DND-41 (cell line): ENCODE measurements at regions not wholly inside any gene's neighbourhood (a gene's known extent, or its start where the extent isn't known, plus 50 kb on each side); places are given as distances from the start of the nearest gene placed in this dataset.

Experiments used
- ATAC-seq: fragments of 200-7000 bp; cut with Tn5 transposase; 3 replicates; pipeline ENCODE4 v1.9.1; 2021; ENCODE audit warnings: low read depth; ENCODE audit not compliant: insufficient read depth
- DNase-seq: peaks from one replicate; pipeline ENCODE4 v3.0.0-alpha.2; 2020
- H2AFZ ChIP-seq: 2 replicates; pipeline ENCODE4 v1.6.0; 2012; ENCODE audit warnings: low read depth, low read length
- H3K27ac ChIP-seq: 2 replicates; pipeline ENCODE4 v1.5.1; 2012; ENCODE audit warnings: low read length, inconsistent platforms
- H3K27me3 ChIP-seq: fragments of 200-600 bp; sonication (generic); 2 replicates; pipeline ENCODE4 v1.6.0; 2012; ENCODE audit warnings: low read length, mild to moderate bottlenecking, inconsistent platforms; ENCODE audit not compliant: insufficient read depth, poor library complexity
- H3K36me3 ChIP-seq: 2 replicates; pipeline ENCODE4 v1.5.1; 2012; ENCODE audit warnings: low read length, inconsistent platforms; ENCODE audit not compliant: insufficient read depth
- H3K4me1 ChIP-seq: 2 replicates; pipeline ENCODE4 v1.5.1; 2012; ENCODE audit warnings: mild to moderate bottlenecking, low read length; ENCODE audit not compliant: insufficient read depth
- H3K4me2 ChIP-seq: 2 replicates; pipeline ENCODE4 v1.6.0; 2012; ENCODE audit warnings: mild to moderate bottlenecking, moderate library complexity, low read length, inconsistent platforms; ENCODE audit not compliant: insufficient read depth
- H3K4me3 ChIP-seq, 2 experiments: fragments of 200-600 bp in 1 of 2; shearing (Covaris generic) in 1 of 2; 2 replicates each; pipeline ENCODE4 v1.5.1; 2012 to 2016; ENCODE audit warnings: inconsistent platforms in 2 of 2, low read length in 2 of 2, mild to moderate bottlenecking in 2 of 2, low read depth in 1 of 2, moderate library complexity in 1 of 2
- H3K79me2 ChIP-seq: 2 replicates; pipeline ENCODE4 v1.6.0; 2012; ENCODE audit warnings: low read length, inconsistent platforms; ENCODE audit not compliant: insufficient read depth
- H3K9ac ChIP-seq: 2 replicates; pipeline ENCODE4 v1.6.0; 2012; ENCODE audit warnings: low read depth, mild to moderate bottlenecking, inconsistent platforms, low read length, moderate library complexity
- H3K9me3 ChIP-seq: 2 replicates; pipeline ENCODE4 v1.5.1; 2012; ENCODE audit warnings: low read length, moderate library complexity, mild to moderate bottlenecking, inconsistent platforms; ENCODE audit not compliant: insufficient read depth, severe bottlenecking
- H4K20me1 ChIP-seq: 2 replicates; pipeline ENCODE4 v1.6.0; 2012; ENCODE audit warnings: low read length; ENCODE audit not compliant: insufficient read depth
- CTCF ChIP-seq: IDR thresholded peaks from 2 replicates; pipeline ENCODE4 v1.5.1; 2012; ENCODE audit warnings: borderline replicate concordance, low read length, moderate library complexity, mild to moderate bottlenecking; ENCODE audit not compliant: poor library complexity, severe bottlenecking; ENCODE audit errors: extremely low read depth
- EZH2 ChIP-seq: IDR thresholded peaks from 3 replicates; pipeline ENCODE4 v1.6.1; 2012; ENCODE audit warnings: borderline replicate concordance, low read depth, mild to moderate bottlenecking, moderate library complexity, low read length, inconsistent platforms; ENCODE audit not compliant: severe bottlenecking

GRCh38 chr7:157480371-157481050, 143.7 kb downstream of the DNAJB6 start:
- Histone ChIP-seq H3K79me2 (no peaks in the 10 kb centered on the region), H3K4me1 (no peaks in the 10 kb centered on the region), H3K27me3 (no peaks in the 10 kb centered on the region), H3K9me3 (no peaks in the 10 kb centered on the region), H4K20me1 (no peaks in the 10 kb centered on the region; the same call in 1 of the 2 replicates), H3K9ac (no peak overlapping the region), H3K27ac (no peak overlapping the region), H3K4me3 (no peak overlapping the region), H2AFZ (no peak overlapping the region), H3K4me2 (no peak overlapping the region), H3K36me3 (no peaks in the 10 kb centered on the region)
- no peak for ATAC-seq
- TF ChIP-seq CTCF (no peak), EZH2 (no peak)
- DNase-seq = no peak

- Histone ChIP-seq H3K9ac (no peak overlapping the region), H3K4me3 (no peak overlapping the region), H3K27ac (no peak overlapping the region), H3K36me3 (no peaks in the 10 kb centered on the region), H3K4me1 (no peaks in the 10 kb centered on the region), H4K20me1 (no peaks in the 10 kb centered on the region; the same call in 1 of the 2 replicates), H3K4me2 (no peak overlapping the region), H3K79me2 (no peaks in the 10 kb centered on the region), H3K27me3 (no peaks in the 10 kb centered on the region), H3K9me3 (no peaks in the 10 kb centered on the region), H2AFZ (no peak overlapping the region)
- DNase-seq = no peak
- no peak for ATAC-seq
- TF ChIP-seq CTCF (no peak), EZH2 (no peak)
Observed at GRCh38 chr7:157481389-157481788, 144.6 kb downstream of the DNAJB6 start.

DNA sequence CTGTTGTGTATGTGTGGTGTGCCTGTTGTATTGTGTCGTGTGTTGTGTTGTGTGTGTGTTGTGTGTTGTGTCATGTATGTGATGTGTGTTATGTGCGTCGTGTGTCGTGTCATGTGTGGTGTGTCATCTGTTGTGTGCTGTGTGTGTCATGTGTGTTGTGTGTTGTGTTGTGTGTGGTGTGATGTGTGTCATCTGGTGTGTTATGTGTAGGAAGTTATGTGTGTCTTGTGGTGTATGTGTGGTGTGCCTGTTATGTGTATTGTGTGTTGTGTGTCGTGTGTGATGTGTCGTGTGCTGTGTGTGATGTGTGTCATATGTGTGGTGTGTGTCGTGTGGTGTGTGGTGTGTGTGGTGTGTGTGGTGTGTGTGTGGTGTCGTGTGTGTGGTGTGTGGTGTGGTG, 145.2 kb downstream of the DNAJB6 start:
- no peak overlapping the region for H2AFZ ChIP-seq

More for the DNA sequence above, 145.2 kb downstream of the DNAJB6 start:
- Histone ChIP-seq H4K20me1 (no peaks in the 10 kb centered on the region; the same call in 1 of the 2 replicates), H3K36me3 (no peaks in the 10 kb centered on the region), H3K79me2 (no peaks in the 10 kb centered on the region), H3K27me3 (no peaks in the 10 kb centered on the region), H3K27ac (no peak overlapping the region), H3K9ac (no peak overlapping the region), H3K4me2 (no peak overlapping the region), H3K4me3 (no peak overlapping the region), H3K9me3 (no peaks in the 10 kb centered on the region), H3K4me1 (no peaks in the 10 kb centered on the region)
- ATAC-seq = no peak
- no peak for DNase-seq
- TF ChIP-seq EZH2 (no peak), CTCF (no peak)
